Neural progenitor cell (in vitro differentiated cells): ENCODE measurements at regions not wholly inside any gene's neighbourhood (a gene's known extent, or its start where the extent isn't known, plus 50 kb on each side); places are given as distances from the start of the nearest gene placed in this dataset.

Experiments
- CTCF ChIP-seq: fragments of 200-600 bp; sonication (generic); IDR thresholded peaks from 2 replicates; pipeline ENCODE4 v1.5.1; 2017; ENCODE audit warnings: antibody characterized with exemption, mild to moderate bottlenecking
- EZH2 ChIP-seq: fragments of 200-600 bp; sonication (generic); IDR thresholded peaks from 2 replicates; pipeline ENCODE4 v1.6.1; 2017; ENCODE audit warnings: antibody characterized with exemption, mild to moderate bottlenecking, moderate library complexity

DNA sequence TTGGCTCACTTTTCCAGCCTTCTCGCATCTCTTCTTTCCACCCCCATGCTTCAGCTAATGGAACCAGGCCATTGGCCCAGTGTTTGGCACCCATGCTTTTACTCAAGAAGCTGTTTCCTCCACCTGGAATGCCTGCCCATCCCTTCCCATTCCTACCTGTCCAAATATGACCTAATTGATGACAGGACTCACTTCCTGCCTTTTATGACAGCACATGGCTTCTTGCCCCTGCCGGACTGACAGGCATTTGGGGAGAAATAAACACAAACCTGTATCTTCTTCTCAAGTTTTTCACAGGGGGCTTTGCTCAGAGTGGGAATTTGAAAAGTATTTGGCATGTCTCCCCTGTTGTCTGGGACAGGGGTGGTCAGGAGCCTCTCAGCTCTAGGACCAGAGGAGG, 120.1 kb downstream of the ABHD5 start:
- no peak for TF ChIP-seq CTCF
- TF ChIP-seq EZH2, result no peak
